ENCODE measurements at regions not wholly inside any gene's neighbourhood (a gene's known extent, or its start where the extent isn't known, plus 50 kb on each side); places are given as distances from the start of the nearest gene placed in this dataset.

DNA sequence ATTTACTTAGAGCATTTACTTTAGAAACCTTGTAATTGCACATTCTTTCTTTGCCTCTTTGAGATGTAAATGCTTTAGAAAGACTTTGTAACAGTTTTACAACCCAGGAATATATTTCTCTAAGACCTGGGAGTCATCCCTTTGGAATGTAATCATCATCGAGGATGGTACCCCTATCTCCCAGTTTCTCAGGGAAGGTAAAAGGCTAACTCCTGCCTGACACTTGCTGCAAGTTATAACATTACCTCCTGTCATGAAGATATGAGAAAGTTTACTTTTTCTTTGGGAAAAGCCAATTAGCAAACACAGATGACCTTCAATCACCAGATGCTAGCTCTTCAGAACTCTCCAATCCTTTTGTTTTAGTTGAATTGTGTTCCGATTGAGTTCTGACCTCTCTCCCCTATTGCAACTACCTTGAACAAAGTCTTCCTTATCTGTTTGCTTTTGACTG is 420.3 kb upstream of the FSIP2 start:
- ATAC-seq, result no peak
- TF ChIP-seq GLIS3 (CRISPR knock-in tag; IDR thresholded peaks at IDR 0.05), result no peak
- TF ChIP-seq ARNTL (CRISPR knock-in tag; IDR thresholded peaks at IDR 0.05; ENCODE audit: borderline replicate concordance, low read depth), result no peak
- TF ChIP-seq ZFP30 (CRISPR knock-in tag; IDR thresholded peaks at IDR 0.05), result no peak
- TF ChIP-seq, protein P1, sequence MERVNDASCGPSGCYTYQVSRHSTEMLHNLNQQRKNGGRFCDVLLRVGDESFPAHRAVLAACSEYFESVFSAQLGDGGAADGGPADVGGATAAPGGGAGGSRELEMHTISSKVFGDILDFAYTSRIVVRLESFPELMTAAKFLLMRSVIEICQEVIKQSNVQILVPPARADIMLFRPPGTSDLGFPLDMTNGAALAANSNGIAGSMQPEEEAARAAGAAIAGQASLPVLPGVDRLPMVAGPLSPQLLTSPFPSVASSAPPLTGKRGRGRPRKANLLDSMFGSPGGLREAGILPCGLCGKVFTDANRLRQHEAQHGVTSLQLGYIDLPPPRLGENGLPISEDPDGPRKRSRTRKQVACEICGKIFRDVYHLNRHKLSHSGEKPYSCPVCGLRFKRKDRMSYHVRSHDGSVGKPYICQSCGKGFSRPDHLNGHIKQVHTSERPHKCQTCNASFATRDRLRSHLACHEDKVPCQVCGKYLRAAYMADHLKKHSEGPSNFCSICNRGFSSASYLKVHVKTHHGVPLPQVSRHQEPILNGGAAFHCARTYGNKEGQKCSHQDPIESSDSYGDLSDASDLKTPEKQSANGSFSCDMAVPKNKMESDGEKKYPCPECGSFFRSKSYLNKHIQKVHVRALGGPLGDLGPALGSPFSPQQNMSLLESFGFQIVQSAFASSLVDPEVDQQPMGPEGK (CRISPR knock-in tag; IDR thresholded peaks at IDR 0.05; ENCODE audit: borderline replicate concordance), result no peak
- TF ChIP-seq, protein P2, sequence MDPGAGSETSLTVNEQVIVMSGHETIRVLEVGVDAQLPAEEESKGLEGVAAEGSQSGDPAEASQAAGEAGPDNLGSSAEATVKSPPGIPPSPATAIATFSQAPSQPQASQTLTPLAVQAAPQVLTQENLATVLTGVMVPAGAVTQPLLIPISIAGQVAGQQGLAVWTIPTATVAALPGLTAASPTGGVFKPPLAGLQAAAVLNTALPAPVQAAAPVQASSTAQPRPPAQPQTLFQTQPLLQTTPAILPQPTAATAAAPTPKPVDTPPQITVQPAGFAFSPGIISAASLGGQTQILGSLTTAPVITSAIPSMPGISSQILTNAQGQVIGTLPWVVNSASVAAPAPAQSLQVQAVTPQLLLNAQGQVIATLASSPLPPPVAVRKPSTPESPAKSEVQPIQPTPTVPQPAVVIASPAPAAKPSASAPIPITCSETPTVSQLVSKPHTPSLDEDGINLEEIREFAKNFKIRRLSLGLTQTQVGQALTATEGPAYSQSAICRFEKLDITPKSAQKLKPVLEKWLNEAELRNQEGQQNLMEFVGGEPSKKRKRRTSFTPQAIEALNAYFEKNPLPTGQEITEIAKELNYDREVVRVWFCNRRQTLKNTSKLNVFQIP (CRISPR knock-in tag; IDR thresholded peaks at IDR 0.05; ENCODE audit: borderline replicate concordance, low read depth), result no peak

DNA sequence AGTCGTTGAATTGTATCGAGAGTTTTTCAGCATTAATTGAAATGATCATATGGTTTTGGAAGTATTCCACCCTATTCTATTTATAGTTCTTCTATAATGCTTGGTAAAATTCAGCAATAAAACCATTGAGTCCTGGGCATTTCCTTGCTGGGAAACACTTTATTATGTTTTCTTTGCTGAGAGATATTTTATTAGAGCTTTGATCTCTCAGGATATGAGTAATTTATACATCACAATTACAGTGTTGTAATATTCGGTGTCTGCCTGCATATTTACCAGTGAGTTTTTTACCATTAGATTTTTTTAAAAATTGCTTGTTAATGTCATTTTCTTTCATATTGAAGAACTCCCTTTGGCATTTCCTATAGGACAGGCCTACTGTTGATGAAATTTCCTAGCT is 402.7 kb upstream of the FSIP2 start:
- no peak for ATAC-seq
- TF ChIP-seq GLIS3 (CRISPR knock-in tag; IDR thresholded peaks at IDR 0.05) (no peak), ZNF565 (CRISPR knock-in tag; conservative IDR thresholded peaks at IDR 0.05; ENCODE audit: low read depth) (no peak), SNAI2 (CRISPR knock-in tag; IDR thresholded peaks at IDR 0.05) (no peak), ZFP3 (CRISPR knock-in tag; IDR thresholded peaks at IDR 0.05) (no peak), CSDC2 (CRISPR knock-in tag; IDR thresholded peaks at IDR 0.05) (no peak), ISL1 (CRISPR knock-in tag; IDR thresholded peaks at IDR 0.05) (no peak), TCF4 (CRISPR knock-in tag; IDR thresholded peaks at IDR 0.05; ENCODE audit: borderline replicate concordance) (no peak), RARB (CRISPR knock-in tag; IDR thresholded peaks at IDR 0.05) (no peak), ZNF70 (CRISPR knock-in tag; IDR thresholded peaks at IDR 0.05) (no peak), ZC3H10 (CRISPR knock-in tag; IDR thresholded peaks at IDR 0.05) (no peak), ZNF8 (CRISPR knock-in tag; IDR thresholded peaks at IDR 0.05) (no peak), ARNTL (CRISPR knock-in tag; IDR thresholded peaks at IDR 0.05; ENCODE audit: borderline replicate concordance, low read depth) (no peak), TOX (CRISPR knock-in tag; IDR thresholded peaks at IDR 0.05; ENCODE audit: borderline replicate concordance) (no peak), PPARA (CRISPR knock-in tag; IDR thresholded peaks at IDR 0.05; ENCODE audit: borderline replicate concordance) (no peak), BACH2 (CRISPR knock-in tag; IDR thresholded peaks at IDR 0.05; ENCODE audit: borderline replicate concordance) (no peak)
- TF ChIP-seq, protein P3, sequence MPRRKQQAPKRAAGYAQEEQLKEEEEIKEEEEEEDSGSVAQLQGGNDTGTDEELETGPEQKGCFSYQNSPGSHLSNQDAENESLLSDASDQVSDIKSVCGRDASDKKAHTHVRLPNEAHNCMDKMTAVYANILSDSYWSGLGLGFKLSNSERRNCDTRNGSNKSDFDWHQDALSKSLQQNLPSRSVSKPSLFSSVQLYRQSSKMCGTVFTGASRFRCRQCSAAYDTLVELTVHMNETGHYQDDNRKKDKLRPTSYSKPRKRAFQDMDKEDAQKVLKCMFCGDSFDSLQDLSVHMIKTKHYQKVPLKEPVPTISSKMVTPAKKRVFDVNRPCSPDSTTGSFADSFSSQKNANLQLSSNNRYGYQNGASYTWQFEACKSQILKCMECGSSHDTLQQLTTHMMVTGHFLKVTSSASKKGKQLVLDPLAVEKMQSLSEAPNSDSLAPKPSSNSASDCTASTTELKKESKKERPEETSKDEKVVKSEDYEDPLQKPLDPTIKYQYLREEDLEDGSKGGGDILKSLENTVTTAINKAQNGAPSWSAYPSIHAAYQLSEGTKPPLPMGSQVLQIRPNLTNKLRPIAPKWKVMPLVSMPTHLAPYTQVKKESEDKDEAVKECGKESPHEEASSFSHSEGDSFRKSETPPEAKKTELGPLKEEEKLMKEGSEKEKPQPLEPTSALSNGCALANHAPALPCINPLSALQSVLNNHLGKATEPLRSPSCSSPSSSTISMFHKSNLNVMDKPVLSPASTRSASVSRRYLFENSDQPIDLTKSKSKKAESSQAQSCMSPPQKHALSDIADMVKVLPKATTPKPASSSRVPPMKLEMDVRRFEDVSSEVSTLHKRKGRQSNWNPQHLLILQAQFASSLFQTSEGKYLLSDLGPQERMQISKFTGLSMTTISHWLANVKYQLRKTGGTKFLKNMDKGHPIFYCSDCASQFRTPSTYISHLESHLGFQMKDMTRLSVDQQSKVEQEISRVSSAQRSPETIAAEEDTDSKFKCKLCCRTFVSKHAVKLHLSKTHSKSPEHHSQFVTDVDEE (CRISPR knock-in tag; IDR thresholded peaks at IDR 0.05), result no peak
- TF ChIP-seq, protein P2 (CRISPR knock-in tag; IDR thresholded peaks at IDR 0.05; ENCODE audit: borderline replicate concordance, low read depth), result no peak
- TF ChIP-seq, protein P4, sequence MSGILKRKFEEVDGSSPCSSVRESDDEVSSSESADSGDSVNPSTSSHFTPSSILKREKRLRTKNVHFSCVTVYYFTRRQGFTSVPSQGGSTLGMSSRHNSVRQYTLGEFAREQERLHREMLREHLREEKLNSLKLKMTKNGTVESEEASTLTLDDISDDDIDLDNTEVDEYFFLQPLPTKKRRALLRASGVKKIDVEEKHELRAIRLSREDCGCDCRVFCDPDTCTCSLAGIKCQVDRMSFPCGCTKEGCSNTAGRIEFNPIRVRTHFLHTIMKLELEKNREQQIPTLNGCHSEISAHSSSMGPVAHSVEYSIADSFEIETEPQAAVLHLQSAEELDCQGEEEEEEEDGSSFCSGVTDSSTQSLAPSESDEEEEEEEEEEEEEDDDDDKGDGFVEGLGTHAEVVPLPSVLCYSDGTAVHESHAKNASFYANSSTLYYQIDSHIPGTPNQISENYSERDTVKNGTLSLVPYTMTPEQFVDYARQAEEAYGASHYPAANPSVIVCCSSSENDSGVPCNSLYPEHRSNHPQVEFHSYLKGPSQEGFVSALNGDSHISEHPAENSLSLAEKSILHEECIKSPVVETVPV (CRISPR knock-in tag; IDR thresholded peaks at IDR 0.05), result no peak

DNA sequence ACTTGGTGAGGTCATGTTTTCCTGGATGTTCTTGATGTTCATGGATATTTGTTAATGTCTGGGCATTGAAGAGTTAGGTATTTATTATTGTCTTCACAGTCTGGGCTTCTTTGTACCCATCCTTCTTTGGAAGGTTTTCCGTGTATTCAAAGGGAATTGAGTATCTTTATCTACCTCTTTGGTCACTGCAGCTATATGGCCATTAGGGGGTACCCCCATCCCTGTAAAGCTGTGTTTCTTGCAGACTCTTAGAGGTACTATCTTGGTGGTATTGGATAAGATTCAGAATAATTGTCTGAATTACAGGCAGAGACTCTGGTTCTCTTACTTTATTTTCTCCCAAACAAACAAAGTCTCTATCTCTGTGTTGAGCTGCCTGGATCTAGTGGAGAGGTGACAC is 401.6 kb upstream of the FSIP2 start:
- ATAC-seq, result no peak
- TF ChIP-seq PPARA (CRISPR knock-in tag; IDR thresholded peaks at IDR 0.05; ENCODE audit: borderline replicate concordance) (no peak), ISL1 (CRISPR knock-in tag; IDR thresholded peaks at IDR 0.05) (no peak), ZFP30 (CRISPR knock-in tag; IDR thresholded peaks at IDR 0.05) (no peak), ARNTL (CRISPR knock-in tag; IDR thresholded peaks at IDR 0.05; ENCODE audit: borderline replicate concordance, low read depth) (no peak), BACH2 (CRISPR knock-in tag; IDR thresholded peaks at IDR 0.05; ENCODE audit: borderline replicate concordance) (no peak)
- TF ChIP-seq, protein P4 (CRISPR knock-in tag; IDR thresholded peaks at IDR 0.05), result no peak

Measured in SK-N-SH treated with all-trans-retinoic acid at 6 μM for 48 hours (cell line).